Keratinocyte (primary cell): ENCODE measurements at regions not wholly inside any gene's neighbourhood (a gene's known extent, or its start where the extent isn't known, plus 50 kb on each side); places are given as distances from the start of the nearest gene placed in this dataset.
"Not testable (repeated sequence)": the region's sequence is repeated elsewhere in the genome, so short reads cannot be mapped to it uniquely, and the experiment has no call there.

ENCODE experiments used
- DNase-seq: peaks from one replicate; pipeline ENCODE4 v3.0.0-alpha.2; 2011; ENCODE audit warnings: low read depth, missing footprints, low spot score
- FAIRE-seq: peaks from 2 replicates; lab custom pipeline; 2011; peaks lifted over from hg19 to GRCh38; lab: Jason Lieb, UNC
- H2AFZ ChIP-seq: 2 replicates; pipeline ENCODE4 v1.6.0; 2012; ENCODE audit warnings: low read length, control low read depth, inconsistent platforms; ENCODE audit not compliant: control insufficient read depth
- H3K27ac ChIP-seq: 2 replicates; pipeline ENCODE4 v1.5.1; 2011; ENCODE audit warnings: low read length; ENCODE audit not compliant: control insufficient read depth, insufficient read depth
- H3K27me3 ChIP-seq: 3 replicates; pipeline ENCODE4 v1.6.0; 2011; ENCODE audit warnings: low read length; ENCODE audit not compliant: control insufficient read depth, insufficient read depth; ENCODE audit errors: extremely low read depth
- H3K36me3 ChIP-seq, 2 experiments: 2 replicates in 1 of 2; 3 replicates in 1 of 2; pipeline ENCODE4 v1.5.1; 2011; ENCODE audit warnings: low read length in 2 of 2, mild to moderate bottlenecking in 1 of 2; ENCODE audit not compliant: control insufficient read depth in 2 of 2, insufficient read depth in 2 of 2; ENCODE audit errors: extremely low read depth in 1 of 2
- H3K4me1 ChIP-seq: 3 replicates; pipeline ENCODE4 v1.5.1; 2011; ENCODE audit warnings: low read length; ENCODE audit not compliant: control insufficient read depth, insufficient read depth; ENCODE audit errors: extremely low read depth
- H3K4me2 ChIP-seq: 3 replicates; pipeline ENCODE4 v1.6.0; 2011; ENCODE audit warnings: low read depth, low read length; ENCODE audit not compliant: control insufficient read depth, insufficient read depth; ENCODE audit errors: extremely low read depth
- H3K4me3 ChIP-seq, 3 experiments: fragments of 200-600 bp in 1 of 3; sonication (generic) in 1 of 3; 2 replicates in 2 of 3; 3 replicates in 1 of 3; pipeline ENCODE4 v1.5.1; 2011 to 2016; ENCODE audit warnings: low read length in 3 of 3, mild to moderate bottlenecking in 3 of 3, control low read depth in 2 of 3, inconsistent platforms in 1 of 3, low read depth in 1 of 3, mixed read lengths in 1 of 3, mixed run types in 1 of 3, moderate library complexity in 1 of 3; ENCODE audit not compliant: control insufficient read depth in 2 of 3, insufficient read depth in 2 of 3; ENCODE audit errors: extremely low read depth in 1 of 3
- H3K79me2 ChIP-seq: 2 replicates; pipeline ENCODE4 v1.6.0; 2012; ENCODE audit warnings: low read length; ENCODE audit not compliant: control insufficient read depth, insufficient read depth
- H3K9ac ChIP-seq: 3 replicates; pipeline ENCODE4 v1.6.0; 2011; ENCODE audit warnings: low read length; ENCODE audit not compliant: control insufficient read depth, insufficient read depth; ENCODE audit errors: extremely low read depth
- H3K9me1 ChIP-seq: 3 replicates; pipeline ENCODE4 v1.6.0; 2011; ENCODE audit warnings: low read length; ENCODE audit not compliant: control insufficient read depth, insufficient read depth; ENCODE audit errors: extremely low read depth
- H3K9me3 ChIP-seq: 2 replicates; pipeline ENCODE4 v1.5.1; 2012; ENCODE audit warnings: low read depth, low read length; ENCODE audit not compliant: control insufficient read depth
- H4K20me1 ChIP-seq: 3 replicates; pipeline ENCODE4 v1.6.0; 2011; ENCODE audit warnings: low read length; ENCODE audit not compliant: control insufficient read depth, insufficient read depth; ENCODE audit errors: extremely low read depth
- EZH2 ChIP-seq: IDR thresholded peaks from one replicate; pipeline ENCODE4 v1.6.1; 2012; ENCODE audit warnings: inconsistent platforms, mild to moderate bottlenecking, low read length, moderate library complexity
- dilution Hi-C: fragments of 300-500 bp; cut with MboI; formaldehyde crosslinking; loops from one replicate; pipeline ENCODE4 v1.7.0; 2020; ENCODE audit warnings: low sequenced_read_pairs; ENCODE audit not compliant: extremely low pct_ligation_motif_present
- TF ChIP-seq, protein P1 (sequence below), 3 experiments: IDR thresholded peaks in 1 of 3; conservative IDR thresholded peaks in 1 of 3; optimal IDR thresholded peaks in 1 of 3; 2 replicates in 2 of 3; 3 replicates in 1 of 3; pipeline versions ENCODE3 to v1.5.1; 2011; ENCODE audit warnings: low read length in 3 of 3, mild to moderate bottlenecking in 3 of 3, moderate library complexity in 2 of 3, control low read depth in 1 of 3, inconsistent platforms in 1 of 3; ENCODE audit not compliant: insufficient read depth in 2 of 3; ENCODE audit errors: extremely low read depth in 1 of 3

DNA sequence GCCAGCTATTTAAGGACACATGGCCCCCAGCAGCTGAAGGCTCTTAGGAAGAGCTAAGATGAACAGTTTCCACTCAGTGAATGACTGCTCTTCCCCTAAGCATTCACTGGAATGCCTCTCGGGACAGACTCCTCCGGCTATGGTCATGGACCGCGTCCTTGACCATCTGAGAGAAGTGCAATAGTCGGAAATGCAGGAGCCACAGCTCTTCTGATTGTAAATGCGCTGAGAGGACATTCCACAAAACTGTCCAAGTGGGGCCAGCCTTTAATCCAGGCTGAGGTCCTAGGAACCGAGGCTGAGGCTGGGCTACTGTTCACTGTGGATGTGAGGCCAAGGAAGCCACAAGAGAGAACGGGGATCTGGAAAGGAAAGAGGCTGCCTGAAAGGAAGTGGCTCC is 162.0 kb upstream of the TMEM72 start:
- dilution Hi-C loops = no loop called here
- H3K36me3 ChIP-seq = no peaks in the 10 kb centered on the region
- H3K9me1 ChIP-seq = no peaks in the 10 kb centered on the region
- no peak overlapping the region for H2AFZ ChIP-seq
- H3K4me3 ChIP-seq = no peak overlapping the region
- H4K20me1 ChIP-seq = no peaks in the 10 kb centered on the region
- FAIRE-seq (no peak), DNase-seq (no peak)
- H3K9me3 ChIP-seq = no peaks in the 10 kb centered on the region
- H3K27ac ChIP-seq = no peak overlapping the region
- no peaks in the 10 kb centered on the region for H3K4me1 ChIP-seq
- no peak overlapping the region for H3K4me2 ChIP-seq
- no peaks in the 10 kb centered on the region for H3K79me2 ChIP-seq
- no peak for TF ChIP-seq EZH2
- TF ChIP-seq, protein P1, sequence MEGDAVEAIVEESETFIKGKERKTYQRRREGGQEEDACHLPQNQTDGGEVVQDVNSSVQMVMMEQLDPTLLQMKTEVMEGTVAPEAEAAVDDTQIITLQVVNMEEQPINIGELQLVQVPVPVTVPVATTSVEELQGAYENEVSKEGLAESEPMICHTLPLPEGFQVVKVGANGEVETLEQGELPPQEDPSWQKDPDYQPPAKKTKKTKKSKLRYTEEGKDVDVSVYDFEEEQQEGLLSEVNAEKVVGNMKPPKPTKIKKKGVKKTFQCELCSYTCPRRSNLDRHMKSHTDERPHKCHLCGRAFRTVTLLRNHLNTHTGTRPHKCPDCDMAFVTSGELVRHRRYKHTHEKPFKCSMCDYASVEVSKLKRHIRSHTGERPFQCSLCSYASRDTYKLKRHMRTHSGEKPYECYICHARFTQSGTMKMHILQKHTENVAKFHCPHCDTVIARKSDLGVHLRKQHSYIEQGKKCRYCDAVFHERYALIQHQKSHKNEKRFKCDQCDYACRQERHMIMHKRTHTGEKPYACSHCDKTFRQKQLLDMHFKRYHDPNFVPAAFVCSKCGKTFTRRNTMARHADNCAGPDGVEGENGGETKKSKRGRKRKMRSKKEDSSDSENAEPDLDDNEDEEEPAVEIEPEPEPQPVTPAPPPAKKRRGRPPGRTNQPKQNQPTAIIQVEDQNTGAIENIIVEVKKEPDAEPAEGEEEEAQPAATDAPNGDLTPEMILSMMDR (optimal IDR thresholded peaks at IDR 0.05 in 1 of 3, IDR thresholded peaks at IDR 0.05 in 1 of 3, conservative IDR thresholded peaks at IDR 0.05 in 1 of 3; ENCODE audit: extremely low read depth in 1 of 3, insufficient read depth in 2 of 3, low read length in 3 of 3) = no peak
- no peak overlapping the region for H3K9ac ChIP-seq
- H3K27me3 ChIP-seq = no peaks in the 10 kb centered on the region

DNA sequence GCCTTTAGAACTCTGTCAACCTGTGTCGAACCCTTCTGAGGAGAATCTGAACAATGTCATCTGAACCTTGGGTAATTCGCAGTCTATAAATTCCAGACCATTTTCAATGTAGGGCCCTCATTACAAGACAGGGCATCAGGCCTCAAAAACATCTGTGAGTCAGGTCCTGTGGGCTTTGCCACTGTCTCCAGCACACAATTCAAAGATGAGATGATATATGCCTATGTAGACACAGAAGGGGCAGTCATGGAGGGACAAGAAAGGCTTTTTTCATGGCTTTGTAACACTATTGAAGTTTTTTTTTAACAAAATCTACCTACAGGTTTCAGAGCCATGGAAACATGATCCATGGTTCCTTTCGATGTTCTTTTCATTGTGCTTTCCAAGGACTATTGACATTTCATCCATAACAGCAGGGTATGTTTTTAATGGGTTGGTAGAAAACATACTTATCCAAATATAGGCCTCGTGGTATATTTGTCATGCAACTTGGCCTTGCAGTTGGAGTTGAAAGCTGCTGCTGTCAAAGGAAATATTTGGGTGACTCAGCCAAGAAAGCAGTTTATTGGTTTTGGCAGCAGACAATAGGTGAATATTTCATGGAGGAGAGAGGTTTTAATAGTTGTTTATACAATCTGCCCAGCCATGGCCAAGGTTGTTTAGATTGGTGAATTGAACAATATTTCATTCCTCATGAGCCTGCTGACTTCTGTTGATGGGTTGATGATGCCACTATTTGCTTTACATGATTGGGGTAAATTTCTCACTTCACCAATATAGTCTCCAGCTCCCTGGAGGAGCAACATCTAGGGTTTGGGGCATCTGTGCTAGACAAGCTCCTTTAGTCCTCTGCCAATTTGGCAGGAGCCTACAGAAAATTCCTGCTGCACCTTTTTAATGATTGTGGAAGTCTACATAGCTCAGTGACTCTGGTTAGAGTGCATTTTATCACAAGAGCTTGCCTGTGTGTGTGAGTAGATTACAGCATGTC is 158.4 kb upstream of the TMEM72 start:
- H3K4me2 ChIP-seq = no peak overlapping the region
- H3K9me1 ChIP-seq = no peaks in the 10 kb centered on the region
- FAIRE-seq (no peak), DNase-seq (no peak)
- no peak overlapping the region for H3K27ac ChIP-seq
- no peaks in the 10 kb centered on the region for H3K9me3 ChIP-seq
- H2AFZ ChIP-seq = no peak overlapping the region
- no peak overlapping the region for H3K4me3 ChIP-seq
- H3K27me3 ChIP-seq = no peaks in the 10 kb centered on the region
- no peaks in the 10 kb centered on the region for H3K4me1 ChIP-seq
- H3K9ac ChIP-seq = no peak overlapping the region
- H3K36me3 ChIP-seq = no peaks in the 10 kb centered on the region
- H3K79me2 ChIP-seq = no peaks in the 10 kb centered on the region
- no peak for TF ChIP-seq EZH2
- TF ChIP-seq, protein P1 (optimal IDR thresholded peaks at IDR 0.05 in 1 of 3, IDR thresholded peaks at IDR 0.05 in 1 of 3, conservative IDR thresholded peaks at IDR 0.05 in 1 of 3; ENCODE audit: extremely low read depth in 1 of 3, insufficient read depth in 2 of 3, low read length in 3 of 3) = no peak
- dilution Hi-C loops = no loop called here
- no peaks in the 10 kb centered on the region for H4K20me1 ChIP-seq

DNA sequence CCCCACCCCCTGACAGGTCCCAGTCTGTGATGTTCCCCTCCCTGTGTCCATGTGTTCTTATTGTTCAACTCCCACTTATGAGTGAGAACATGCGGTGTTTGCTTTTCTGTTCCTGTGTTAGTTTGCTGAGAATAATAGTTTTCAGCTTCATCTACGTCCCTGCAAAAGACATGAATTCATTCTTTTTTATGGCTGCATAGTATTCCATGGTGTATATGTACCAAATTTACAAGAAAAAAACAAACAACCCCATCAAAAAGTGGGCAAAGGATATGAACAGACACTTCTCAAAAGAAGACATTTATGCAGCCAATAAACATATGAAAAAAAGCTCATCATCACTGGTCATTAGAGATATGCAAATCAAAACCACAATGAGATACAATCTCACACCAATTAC is 156.8 kb upstream of the TMEM72 start:
- dilution Hi-C loops, H3K9ac ChIP-seq, H3K4me2 ChIP-seq, H3K27ac ChIP-seq, H3K4me1 ChIP-seq, H3K9me3 ChIP-seq, H3K36me3 ChIP-seq, H3K79me2 ChIP-seq, H2AFZ ChIP-seq, H3K9me1 ChIP-seq, H3K27me3 ChIP-seq, H4K20me1 ChIP-seq, H3K4me3 ChIP-seq, DNase-seq, FAIRE-seq: not testable (repeated sequence)
